ENCODE measurements at regions not wholly inside any gene's neighbourhood (a gene's known extent, or its start where the extent isn't known, plus 50 kb on each side); places are given as distances from the start of the nearest gene placed in this dataset.

GRCh38 chr18:38961880-38962279 is 1396.3 kb upstream of the CELF4 start:
- TF ChIP-seq CTCF (IDR thresholded peaks at IDR 0.05; ENCODE audit: low read depth, low read length, poor library complexity, severe bottlenecking) (no peak), EZH2phosphoT487 (IDR thresholded peaks at IDR 0.05; ENCODE audit: borderline replicate concordance, low read length) (no peak)

Measured in DOHH2 (cell line).